BJ (cell line): ENCODE measurements at regions not wholly inside any gene's neighbourhood (a gene's known extent, or its start where the extent isn't known, plus 50 kb on each side); places are given as distances from the start of the nearest gene placed in this dataset.

Experiments
- CTCF ChIA-PET: fragments of 350-600 bp; formaldehyde crosslinking; extraction: SDS; loops from one replicate; lab custom pipeline; 2021; ENCODE audit warnings: antibody characterized with exemption, inconsistent platforms; lab: Yijun Ruan, JAX
- POLR2A ChIA-PET: fragments of 300-600 bp; sonication (Branson Sonifier 250); formaldehyde crosslinking; extraction: SDS; loops from one replicate; lab custom pipeline; 2021; ENCODE audit warnings: antibody characterized with exemption; lab: Charles Lee
- DNase-seq: peaks from one replicate; pipeline ENCODE4 v3.0.0-alpha.2; 2011; ENCODE audit warnings: low read depth
- H3K27me3 ChIP-seq: 2 replicates; pipeline ENCODE4 v1.6.0; 2011; ENCODE audit warnings: low read length; ENCODE audit not compliant: control insufficient read depth, insufficient read depth
- H3K36me3 ChIP-seq: 2 replicates; pipeline ENCODE4 v1.5.1; 2011; ENCODE audit warnings: low read length; ENCODE audit not compliant: control insufficient read depth, insufficient read depth
- H3K4me3 ChIP-seq: 2 replicates; pipeline ENCODE4 v1.5.1; 2011; ENCODE audit warnings: low read depth, mild to moderate bottlenecking, control low read depth, low read length
- CTCF ChIP-seq: IDR thresholded peaks from 2 replicates; pipeline ENCODE4 v1.5.1; 2011; ENCODE audit warnings: low read depth, mild to moderate bottlenecking, control low read depth, inconsistent platforms, low read length, moderate library complexity; ENCODE audit not compliant: insufficient read depth

- DNase-seq: no peak
- Histone ChIP-seq H3K4me3 (no peak overlapping the region), H3K36me3 (no peaks in the 10 kb centered on the region), H3K27me3 (no peaks in the 10 kb centered on the region)
- CTCF ChIA-PET: no interaction called here
- POLR2A ChIA-PET: interaction anchor here (0.6 kb wide), 1 partner anchor 73 kb away, joined by 3 read pairs; no protein-coding TSS in a partner anchor
- TF ChIP-seq CTCF: no peak
These were observed 1207.2 kb downstream of the SLITRK1 start for GRCh38 chr13:82675024-82675423.

- H3K27me3 ChIP-seq: no peaks in the 10 kb centered on the region
- POLR2A ChIA-PET: interaction anchor here (0.6 kb wide), 1 partner anchor 74 kb away, joined by 3 read pairs; no protein-coding TSS in a partner anchor
- no peak for TF ChIP-seq CTCF
- CTCF ChIA-PET: no interaction called here
- H3K4me3 ChIP-seq: no peak overlapping the region
- no peak for DNase-seq
- H3K36me3 ChIP-seq: no peaks in the 10 kb centered on the region
These were observed 1207.7 kb downstream of the SLITRK1 start for GRCh38 chr13:82674546-82674945.

GRCh38 chr13:82672248-82672647, 1210.0 kb downstream of the SLITRK1 start:
- ChIA-PET CTCF (no interaction called here), POLR2A (no interaction called here)
- TF ChIP-seq CTCF: no peak
- Histone ChIP-seq H3K36me3 (no peaks in the 10 kb centered on the region), H3K27me3 (no peaks in the 10 kb centered on the region), H3K4me3 (no peak overlapping the region)
- DNase-seq: no peak

GRCh38 chr13:82664183-82664582, 1218.1 kb downstream of the SLITRK1 start:
- Histone ChIP-seq H3K4me3 (no peak overlapping the region), H3K27me3 (no peaks in the 10 kb centered on the region), H3K36me3 (no peaks in the 10 kb centered on the region)
- POLR2A ChIA-PET: no interaction called here
- CTCF ChIA-PET: interaction anchor here (0.8 kb wide), 1 partner anchor 57 kb away, joined by 3 read pairs; no protein-coding TSS in a partner anchor
- DNase-seq: no peak
- no peak for TF ChIP-seq CTCF

GRCh38 chr13:82661126-82661525, 1221.1 kb downstream of the SLITRK1 start:
- no peak for DNase-seq
- ChIA-PET POLR2A (no interaction called here), CTCF (no interaction called here)
- Histone ChIP-seq H3K36me3 (no peaks in the 10 kb centered on the region), H3K4me3 (no peak overlapping the region), H3K27me3 (no peaks in the 10 kb centered on the region)
- TF ChIP-seq CTCF: no peak
